Neuronal stem cell (in vitro differentiated cells): ENCODE measurements at regions not wholly inside any gene's neighbourhood (a gene's known extent, or its start where the extent isn't known, plus 50 kb on each side); places are given as distances from the start of the nearest gene placed in this dataset.
"Not testable (repeated sequence)": the region's sequence is repeated elsewhere in the genome, so short reads cannot be mapped to it uniquely, and the experiment has no call there.

Source experiments
- DNase-seq: peaks from one replicate; pipeline ENCODE4 v3.0.0-alpha.2; 2013; ENCODE audit warnings: low spot score
- H2AFZ ChIP-seq: one replicate; pipeline ENCODE4 v1.6.1; 2013; ENCODE audit warnings: mild to moderate bottlenecking, low read length, inconsistent platforms
- H2AK5ac ChIP-seq: 2 replicates; pipeline ENCODE4 v1.6.1; 2013; ENCODE audit warnings: low read depth, mild to moderate bottlenecking, inconsistent platforms, low read length, moderate library complexity, mixed read lengths
- H2BK120ac ChIP-seq: 2 replicates; pipeline ENCODE4 v1.6.1; 2013; ENCODE audit warnings: low read depth, mild to moderate bottlenecking, inconsistent platforms, low read length, moderate library complexity, mixed read lengths
- H2BK12ac ChIP-seq: one replicate; pipeline ENCODE4 v1.6.1; 2013; ENCODE audit warnings: low read length, inconsistent platforms
- H2BK15ac ChIP-seq: 2 replicates; pipeline ENCODE4 v1.6.1; 2013; ENCODE audit warnings: mild to moderate bottlenecking, low read length, inconsistent platforms, mixed read lengths
- H2BK5ac ChIP-seq: one replicate; pipeline ENCODE4 v1.6.1; 2013; ENCODE audit warnings: inconsistent platforms, mild to moderate bottlenecking, low read length, moderate library complexity
- H3K14ac ChIP-seq: one replicate; pipeline ENCODE4 v1.6.1; 2013; ENCODE audit warnings: low read length, inconsistent platforms
- H3K18ac ChIP-seq: 2 replicates; pipeline ENCODE4 v1.6.1; 2013; ENCODE audit warnings: low read length, inconsistent platforms
- H3K23ac ChIP-seq: 2 replicates; pipeline ENCODE4 v1.6.1; 2013; ENCODE audit warnings: low read depth, mild to moderate bottlenecking, mixed read lengths, low read length, inconsistent platforms; ENCODE audit not compliant: poor library complexity
- H3K27ac ChIP-seq: replicated peaks from 3 replicates; pipeline ENCODE4 v1.5.1; 2013; ENCODE audit warnings: low read length, inconsistent platforms
- H3K27me3 ChIP-seq, 3 experiments: 2 replicates each; pipeline ENCODE4 v1.6.1; 2013; ENCODE audit warnings: low read length in 3 of 3, mild to moderate bottlenecking in 2 of 3, inconsistent platforms in 1 of 3, low read depth in 1 of 3, mixed read lengths in 1 of 3, moderate library complexity in 1 of 3; ENCODE audit not compliant: control insufficient read depth in 3 of 3, insufficient read depth in 3 of 3
- H3K36me3 ChIP-seq, 2 donors: replicated peaks in 1 of 2; 2 replicates each; pipeline ENCODE4 v1.6.1; 2013; ENCODE audit warnings: low read length in 2 of 2; ENCODE audit not compliant: control insufficient read depth in 2 of 2, insufficient read depth in 2 of 2
- H3K4ac ChIP-seq: 2 replicates; pipeline ENCODE4 v1.6.1; 2013; ENCODE audit warnings: inconsistent platforms, mild to moderate bottlenecking, low read length, moderate library complexity
- H3K4me1 ChIP-seq, 2 donors: 1 replicate in 1 of 2; 2 replicates in 1 of 2; pipeline ENCODE4 v1.6.1; 2013; ENCODE audit warnings: low read length in 2 of 2, low read depth in 1 of 2; ENCODE audit not compliant: control insufficient read depth in 2 of 2, insufficient read depth in 1 of 2
- H3K4me2 ChIP-seq: one replicate; pipeline ENCODE4 v1.6.1; 2013; ENCODE audit warnings: mild to moderate bottlenecking, low read length, inconsistent platforms; ENCODE audit not compliant: insufficient read depth, poor library complexity, severe bottlenecking
- H3K4me3 ChIP-seq, 2 donors: 2 replicates each; pipeline ENCODE4 v1.5.1; 2013; ENCODE audit warnings: low read length in 2 of 2, mild to moderate bottlenecking in 2 of 2, inconsistent platforms in 1 of 2, moderate library complexity in 1 of 2
- H3K79me1 ChIP-seq: one replicate; pipeline ENCODE4 v1.6.1; 2013; ENCODE audit warnings: low read depth, mild to moderate bottlenecking, inconsistent platforms, low read length, moderate library complexity
- H3K9ac ChIP-seq: one replicate; pipeline ENCODE4 v1.6.1; 2013; ENCODE audit warnings: mild to moderate bottlenecking, low read depth, low read length, inconsistent platforms; ENCODE audit not compliant: poor library complexity
- H3K9me3 ChIP-seq, 2 donors: replicated peaks in 1 of 2; 2 replicates each; pipeline versions ENCODE3 to v1.6.1; 2013; ENCODE audit warnings: low read length in 2 of 2, mild to moderate bottlenecking in 2 of 2, inconsistent platforms in 1 of 2, low read depth in 1 of 2, mixed read lengths in 1 of 2, moderate library complexity in 1 of 2; ENCODE audit not compliant: control insufficient read depth in 2 of 2, insufficient read depth in 1 of 2
- H4K8ac ChIP-seq: one replicate; pipeline ENCODE4 v1.6.1; 2013; ENCODE audit warnings: low read depth, mild to moderate bottlenecking, inconsistent platforms, low read length, moderate library complexity
- H4K91ac ChIP-seq: one replicate; pipeline ENCODE4 v1.6.1; 2013; ENCODE audit warnings: low read length, low read depth, mild to moderate bottlenecking, inconsistent platforms; ENCODE audit not compliant: poor library complexity
- WGBS, 2 donors: extraction: QIAGEN DNeasy Blood & Tissue Kit; methylation state at CpG; one replicate each; pipeline ENCODE4 v1.1.7; 2013; ENCODE audit warnings: missing lambda C conversion rate in 2 of 2, mixed read lengths in 1 of 2; ENCODE audit not compliant: insufficient read length in 2 of 2, insufficient replicate concordance in 1 of 2; ENCODE audit errors: extremely low coverage in 2 of 2; 5-methylcytosine and 5-hydroxymethylcytosine counted together

DNA sequence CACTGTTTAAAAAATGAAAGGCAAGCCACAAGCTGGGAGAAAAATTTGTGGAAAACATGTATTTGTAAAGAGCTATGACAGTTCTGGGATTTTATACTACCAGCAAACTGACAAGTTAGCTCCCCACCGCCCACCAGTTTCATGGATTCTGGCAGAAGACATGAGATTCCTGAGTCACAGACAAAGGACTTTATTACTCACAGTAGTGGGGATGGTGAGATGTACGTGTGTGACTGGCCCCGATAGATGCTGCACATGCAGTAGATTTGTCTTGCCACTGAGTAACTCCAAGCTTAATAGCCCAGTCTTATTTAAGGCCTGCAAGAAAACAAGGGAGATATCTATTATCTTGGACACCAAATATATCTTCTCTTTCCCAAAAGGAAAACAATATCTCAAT, 281.7 kb downstream of the AHR start:
- Histone ChIP-seq H3K14ac (no peak overlapping the region), H2BK5ac (no peak overlapping the region), H3K36me3 (no peaks in the 10 kb centered on the region), H3K23ac (no peak overlapping the region), H2AK5ac (no peak overlapping the region), H3K4me3 (no peak overlapping the region), H2BK12ac (no peak overlapping the region), H4K8ac (no peak overlapping the region), H3K79me1 (no peaks in the 10 kb centered on the region), H3K9me3 (no peaks in the 10 kb centered on the region), H2BK120ac (no peak overlapping the region), H3K4me2 (no peak overlapping the region), H3K27ac (no peak overlapping the region), H2AFZ (no peak overlapping the region), H3K9ac (no peak overlapping the region), H2BK15ac (no peak overlapping the region), H3K4ac (no peak overlapping the region), H3K4me1 (no peaks in the 10 kb centered on the region), H4K91ac (no peak overlapping the region), H3K27me3 (no peaks in the 10 kb centered on the region), H3K18ac (no peak overlapping the region)
- WGBS, 2 donors, result no CpG with 5 or more reads among the region's 3 CpGs
- DNase-seq, result no peak

GRCh38 chr7:17580856-17581255, 282.4 kb downstream of the AHR start:
- Histone ChIP-seq H3K27ac (no peak overlapping the region), H4K8ac (no peak overlapping the region), H3K4me1 (no peaks in the 10 kb centered on the region), H3K36me3 (no peaks in the 10 kb centered on the region), H3K4ac (no peak overlapping the region), H3K18ac (no peak overlapping the region), H2BK15ac (no peak overlapping the region), H4K91ac (no peak overlapping the region), H2BK120ac (no peak overlapping the region), H3K14ac (no peak overlapping the region), H3K9ac (no peak overlapping the region), H3K27me3 (no peaks in the 10 kb centered on the region), H2AFZ (no peak overlapping the region), H2AK5ac (no peak overlapping the region), H3K9me3 (no peaks in the 10 kb centered on the region), H3K4me2 (no peak overlapping the region), H3K4me3 (no peak overlapping the region), H3K79me1 (no peaks in the 10 kb centered on the region), H2BK12ac (no peak overlapping the region), H2BK5ac (no peak overlapping the region), H3K23ac (no peak overlapping the region)
- no peak for DNase-seq
- WGBS, 2 donors, result no CpG with 5 or more reads among the region's 1 CpG

DNA sequence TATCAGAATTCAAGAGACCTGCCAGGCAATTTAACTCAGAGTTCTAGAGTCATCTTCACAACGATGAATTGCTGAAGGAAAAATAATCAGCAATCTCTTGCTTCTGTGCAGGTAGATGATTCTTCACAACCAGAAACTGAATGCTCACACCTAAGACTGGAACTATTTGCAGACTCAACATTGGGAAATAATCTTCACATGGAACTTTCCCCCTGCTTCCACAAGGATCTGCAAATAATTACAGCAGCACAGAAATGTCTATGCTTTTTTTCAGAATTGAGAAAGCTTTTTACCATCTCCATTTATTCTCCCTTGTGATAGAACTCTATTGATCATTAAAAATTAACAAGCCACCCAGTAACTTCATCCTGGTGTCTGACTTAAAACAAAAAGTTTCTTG, 282.8 kb downstream of the AHR start:
- no peak overlapping the region for H3K9ac ChIP-seq
- no CpG with 5 or more reads among the region's 1 CpG for WGBS, 2 donors
- H3K27ac ChIP-seq, result no peak overlapping the region
- no peak for DNase-seq
- no peaks in the 10 kb centered on the region for H3K9me3 ChIP-seq
- H2AK5ac ChIP-seq, result no peak overlapping the region
- H3K14ac ChIP-seq, result no peak overlapping the region
- no peak overlapping the region for H4K91ac ChIP-seq
- H2BK5ac ChIP-seq, result no peak overlapping the region
- H3K27me3 ChIP-seq, result no peaks in the 10 kb centered on the region
- no peaks in the 10 kb centered on the region for H3K36me3 ChIP-seq
- H2BK12ac ChIP-seq, result no peak overlapping the region
- H4K8ac ChIP-seq, result no peak overlapping the region
- no peak overlapping the region for H2BK15ac ChIP-seq
- H3K18ac ChIP-seq, result no peak overlapping the region
- no peak overlapping the region for H2BK120ac ChIP-seq
- no peak overlapping the region for H3K4me3 ChIP-seq
- no peak overlapping the region for H3K4ac ChIP-seq
- H3K4me1 ChIP-seq, result no peaks in the 10 kb centered on the region
- H2AFZ ChIP-seq, result no peak overlapping the region
- no peak overlapping the region for H3K23ac ChIP-seq
- H3K4me2 ChIP-seq, result no peak overlapping the region
- no peaks in the 10 kb centered on the region for H3K79me1 ChIP-seq

GRCh38 chr7:17582696-17583095, 284.2 kb downstream of the AHR start:
- DNase-seq, H3K4me3 ChIP-seq, H2AFZ ChIP-seq, H3K18ac ChIP-seq, H3K23ac ChIP-seq, H3K4me1 ChIP-seq, H2BK12ac ChIP-seq, H3K9me3 ChIP-seq, H4K91ac ChIP-seq, H2AK5ac ChIP-seq, H2BK5ac ChIP-seq, H2BK15ac ChIP-seq, H2BK120ac ChIP-seq, H4K8ac ChIP-seq, H3K14ac ChIP-seq, H3K79me1 ChIP-seq, H3K27ac ChIP-seq, H3K27me3 ChIP-seq, H3K36me3 ChIP-seq, H3K4me2 ChIP-seq, H3K4ac ChIP-seq, H3K9ac ChIP-seq: not testable (repeated sequence)
- WGBS, 2 donors, result no CpG with 5 or more reads among the region's 2 CpGs
